ENCODE measurements at regions not wholly inside any gene's neighbourhood (a gene's known extent, or its start where the extent isn't known, plus 50 kb on each side); places are given as distances from the start of the nearest gene placed in this dataset.

DNA sequence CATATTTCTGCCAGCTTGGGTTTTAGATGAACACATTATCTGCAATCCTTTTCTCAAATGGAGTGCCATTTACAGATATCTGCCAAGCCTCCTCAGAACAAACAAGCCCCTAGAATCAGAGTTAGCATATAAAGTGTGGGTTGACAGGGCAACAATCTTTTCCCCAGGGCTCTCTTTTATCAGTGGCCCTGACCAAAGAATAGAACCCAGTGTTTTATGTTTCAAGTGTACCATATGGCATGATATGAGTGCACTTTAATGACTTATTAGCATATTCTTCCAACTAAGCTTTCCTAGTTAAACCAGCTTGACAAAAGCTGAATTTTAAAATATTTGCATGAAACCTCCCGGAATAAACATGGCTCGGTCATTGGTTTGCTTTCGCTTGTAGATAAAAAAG lies 57.3 kb downstream of the EVX1 start:
- Histone ChIP-seq H3K9me3 (no peaks in the 10 kb centered on the region), H3K4me1 (no peaks in the 10 kb centered on the region), H3K27me3 (no peaks in the 10 kb centered on the region), H3K27ac (no peak overlapping the region), H3K4me3 (no peak overlapping the region), H3K36me3 (no peaks in the 10 kb centered on the region)
- ATAC-seq = no peak
- intact Hi-C loops (cut with DNase I) = no loop called here
- TF ChIP-seq CTCF (IDR thresholded peaks at IDR 0.05) = no peak
- DNase-seq = no peak

DNA sequence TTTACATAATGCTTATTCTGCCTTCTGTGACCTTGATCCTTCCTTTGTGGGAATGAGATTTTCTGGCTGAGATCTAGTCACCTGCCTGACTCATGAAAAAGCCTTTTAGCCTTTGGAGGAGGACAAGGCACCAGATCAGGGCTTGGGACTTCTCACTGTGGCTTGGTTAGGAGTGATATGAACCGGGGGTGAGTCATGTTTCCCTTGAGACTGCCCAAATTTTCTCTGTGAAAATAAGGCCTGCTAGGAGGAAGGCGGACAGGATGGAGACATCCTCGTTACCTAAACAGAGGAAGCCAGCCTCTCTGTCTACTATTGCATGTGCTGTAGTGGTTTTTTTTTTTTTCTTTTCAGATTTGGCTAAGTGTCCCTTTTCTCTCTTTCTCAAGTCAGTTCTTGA lies 57.8 kb downstream of the EVX1 start:
- no peak overlapping the region for H3K27ac ChIP-seq
- intact Hi-C loops (cut with DNase I) = no loop called here
- no peaks in the 10 kb centered on the region for H3K4me1 ChIP-seq
- no peaks in the 10 kb centered on the region for H3K36me3 ChIP-seq
- no peaks in the 10 kb centered on the region for H3K27me3 ChIP-seq
- no peak overlapping the region for H3K4me3 ChIP-seq
- H3K9me3 ChIP-seq = no peaks in the 10 kb centered on the region
- TF ChIP-seq CTCF (IDR thresholded peaks at IDR 0.05) = no peak
- ATAC-seq (no peak), DNase-seq (no peak)

DNA sequence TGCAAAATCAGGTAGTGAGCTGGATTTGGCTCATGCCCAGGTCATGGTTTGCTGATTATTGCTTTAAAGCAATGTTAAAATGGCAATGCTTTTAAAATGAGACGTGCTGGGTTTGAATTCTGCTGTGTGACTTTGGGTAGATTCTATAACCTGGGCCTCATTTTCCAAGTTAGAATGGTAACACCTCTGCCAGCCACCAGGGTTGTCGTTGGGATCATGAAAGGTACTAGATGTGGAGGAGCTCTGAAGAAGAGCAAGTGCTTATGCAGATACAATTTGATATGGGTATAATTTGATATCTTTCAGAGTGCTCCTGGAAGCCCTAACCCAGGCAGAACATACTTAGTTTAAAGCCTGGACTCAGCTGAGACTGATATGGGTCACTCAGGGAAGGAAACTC lies 60.0 kb downstream of the EVX1 start:
- ATAC-seq (no peak), DNase-seq (no peak)
- intact Hi-C loops (cut with DNase I) = no loop called here
- Histone ChIP-seq H3K27me3 (no peaks in the 10 kb centered on the region), H3K4me1 (no peaks in the 10 kb centered on the region), H3K4me3 (no peak overlapping the region), H3K36me3 (no peaks in the 10 kb centered on the region), H3K27ac (no peak overlapping the region), H3K9me3 (no peaks in the 10 kb centered on the region)
- TF ChIP-seq CTCF (IDR thresholded peaks at IDR 0.05) = no peak

GRCh38 chr7:27303026-27303425 lies 60.4 kb downstream of the EVX1 start:
- no peak for DNase-seq
- no peak for TF ChIP-seq CTCF (IDR thresholded peaks at IDR 0.05)
- H3K27ac ChIP-seq = no peak overlapping the region
- H3K4me3 ChIP-seq = no peak overlapping the region
- no peaks in the 10 kb centered on the region for H3K27me3 ChIP-seq
- intact Hi-C loops (cut with DNase I) = no loop called here
- H3K9me3 ChIP-seq = no peaks in the 10 kb centered on the region
- no peaks in the 10 kb centered on the region for H3K4me1 ChIP-seq
- ATAC-seq = no peak
- H3K36me3 ChIP-seq = no peaks in the 10 kb centered on the region

GRCh38 chr7:27305854-27306253 lies 63.3 kb downstream of the EVX1 start:
- no peak for DNase-seq
- Histone ChIP-seq H3K4me3 (no peak overlapping the region), H3K36me3 (no peaks in the 10 kb centered on the region), H3K27ac (no peak overlapping the region), H3K9me3 (no peaks in the 10 kb centered on the region), H3K4me1 (no peaks in the 10 kb centered on the region), H3K27me3 (no peaks in the 10 kb centered on the region)
- no peak for ATAC-seq
- intact Hi-C loops (cut with DNase I) = no loop called here
- TF ChIP-seq CTCF (IDR thresholded peaks at IDR 0.05) = no peak

GRCh38 chr7:27312820-27313219 lies 70.2 kb downstream of the EVX1 start:
- Histone ChIP-seq H3K27me3 (no peaks in the 10 kb centered on the region), H3K36me3 (no peaks in the 10 kb centered on the region), H3K27ac (no peak overlapping the region), H3K9me3 (no peaks in the 10 kb centered on the region), H3K4me3 (no peak overlapping the region), H3K4me1 (no peaks in the 10 kb centered on the region)
- intact Hi-C loops (cut with DNase I) = no loop called here
- DNase-seq (no peak), ATAC-seq (no peak)
- no peak for TF ChIP-seq CTCF (IDR thresholded peaks at IDR 0.05)
